ENCODE measurements at regions not wholly inside any gene's neighbourhood (a gene's known extent, or its start where the extent isn't known, plus 50 kb on each side); places are given as distances from the start of the nearest gene placed in this dataset.
A peak's percentile ranks its signal among the peaks of the same experiment; 100 is the strongest.
"Not testable (repeated sequence)": the region's sequence is repeated elsewhere in the genome, so short reads cannot be mapped to it uniquely, and the experiment has no call there.

DNA sequence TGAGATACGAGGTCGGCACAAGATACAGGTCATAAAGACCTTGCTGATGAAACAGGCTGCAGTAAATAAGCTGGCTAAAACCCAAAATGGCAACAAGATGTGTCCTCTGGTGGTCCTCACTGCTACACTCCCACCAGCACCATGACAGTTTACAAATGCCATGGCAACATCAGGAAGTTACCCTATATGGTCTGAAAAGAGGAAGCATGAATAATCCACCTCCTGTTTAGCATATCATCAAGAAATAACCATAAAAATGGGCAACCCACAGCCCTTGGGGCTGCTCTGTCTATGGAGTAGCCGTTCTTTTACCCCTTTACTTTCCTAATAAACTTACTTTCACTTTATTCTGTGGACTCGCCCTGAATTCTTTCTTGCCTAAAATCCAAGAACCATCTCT is 102.0 kb upstream of the KLF13 start:
- peak; percentile 41; the same call in 1 of the 2 replicates for TF ChIP-seq SRF (IDR thresholded peaks at IDR 0.05; ENCODE audit: low read depth, low read length)
- H3K4ac ChIP-seq (replicated peaks; ENCODE audit: insufficient read length, low read depth, low read length); H3K4me3 ChIP-seq (ENCODE audit: extremely low read depth in 1 of 4, insufficient read depth in 2 of 4, low read depth in 3 of 4, low read length in 4 of 4); H3K4me2 ChIP-seq (ENCODE audit: insufficient read depth in 1 of 2, low read depth in 2 of 2, low read length in 2 of 2); H4K20me1 ChIP-seq (replicated peaks in 1 of 2; ENCODE audit: control insufficient read depth in 1 of 2, insufficient read depth in 2 of 2, low read length in 2 of 2); H3K9ac ChIP-seq (replicated peaks in 1 of 4; ENCODE audit: extremely low read depth in 1 of 4, low read depth in 3 of 4, low read length in 3 of 4); H3K79me1 ChIP-seq (ENCODE audit: low read depth, low read length); H2BK20ac ChIP-seq (ENCODE audit: low read length); H2AFZ ChIP-seq (ENCODE audit: low read length); H2BK15ac ChIP-seq (ENCODE audit: low read length); H4K8ac ChIP-seq (ENCODE audit: extremely low read depth, insufficient read depth, low read length); H3K79me2 ChIP-seq (ENCODE audit: control insufficient read depth in 1 of 2, insufficient read depth in 2 of 2, low read length in 2 of 2); FAIRE-seq; H4K5ac ChIP-seq (ENCODE audit: insufficient read length, low read depth, low read length); H2AK5ac ChIP-seq (ENCODE audit: low read depth, low read length); POLR2A ChIA-PET (ENCODE audit: partially characterized antibody); H4K91ac ChIP-seq (replicated peaks; ENCODE audit: insufficient read length, low read length); H3K27ac ChIP-seq (ENCODE audit: low read depth, low read length); H3K23me2 ChIP-seq (ENCODE audit: low read depth, low read length); H3K18ac ChIP-seq (ENCODE audit: extremely low read depth, low read length); H3K27me3 ChIP-seq (replicated peaks in 1 of 4; ENCODE audit: control insufficient read depth in 3 of 4, extremely low read depth in 1 of 4, insufficient read depth in 3 of 4, low read length in 3 of 4); H2BK120ac ChIP-seq (replicated peaks; ENCODE audit: low read depth, low read length); H3K23ac ChIP-seq (ENCODE audit: insufficient read length); H2BK5ac ChIP-seq (ENCODE audit: low read depth, low read length); DNase-seq (ENCODE audit: low read depth in 1 of 2, low spot score in 2 of 2); H3K36me3 ChIP-seq (ENCODE audit: control insufficient read depth in 2 of 4, insufficient read depth in 4 of 4, low read length in 3 of 4); H2BK12ac ChIP-seq (ENCODE audit: low read depth, low read length); H3K9me3 ChIP-seq (ENCODE audit: insufficient read depth in 2 of 2, low read depth in 1 of 2, low read length in 1 of 2); H3K14ac ChIP-seq (ENCODE audit: insufficient read length); H3K56ac ChIP-seq (replicated peaks; ENCODE audit: insufficient read length, low read depth, low read length): not testable (repeated sequence)
- WGBS, 2 experiments (ENCODE audit: extremely low coverage in 1 of 2, insufficient coverage in 1 of 2, insufficient read length in 1 of 2, insufficient replicate concordance in 2 of 2, low coverage in 1 of 2, low lambda C conversion rate in 2 of 2, missing lambda C conversion rate in 1 of 2), result 82% methylated on average over 4 of the region's 4 CpGs; no CpG with 5 or more reads in 1 of the 2 experiments
- H3K4me1 ChIP-seq (replicated peaks in 1 of 4; ENCODE audit: control insufficient read depth in 3 of 4, insufficient read depth in 4 of 4, low read length in 3 of 4), result peaks cover 6 to 19% (median 12%) of the 10 kb centered on the region in 4 experiments; a peak in 6 of 7 replicates
- CTCF ChIA-PET (ENCODE audit: partially characterized antibody), result interaction anchor here (2.5 kb wide), 1 partner anchor 264 kb away, joined by 7 read pairs; no protein-coding TSS in a partner anchor
